HT-29 (cell line): ENCODE measurements at regions not wholly inside any gene's neighbourhood (a gene's known extent, or its start where the extent isn't known, plus 50 kb on each side); places are given as distances from the start of the nearest gene placed in this dataset.
"Not testable (repeated sequence)": the region's sequence is repeated elsewhere in the genome, so short reads cannot be mapped to it uniquely, and the experiment has no call there.

Experiments
- DNase-seq: peaks from one replicate; pipeline ENCODE4 v3.0.0-alpha.2; 2015; ENCODE audit warnings: low spot score

GRCh38 chr9:3659647-3660046 is 133.8 kb upstream of the RFX3 start:
- DNase-seq: no peak

GRCh38 chr9:3658964-3659363 is 133.2 kb upstream of the RFX3 start:
- no peak for DNase-seq

- no peak for DNase-seq
Measured at GRCh38 chr9:3656224-3656623, 130.4 kb upstream of the RFX3 start.

GRCh38 chr9:3650994-3651622 is 125.3 kb upstream of the RFX3 start:
- no peak for DNase-seq

GRCh38 chr9:3648722-3649246 is 123.0 kb upstream of the RFX3 start:
- no peak for DNase-seq

DNA sequence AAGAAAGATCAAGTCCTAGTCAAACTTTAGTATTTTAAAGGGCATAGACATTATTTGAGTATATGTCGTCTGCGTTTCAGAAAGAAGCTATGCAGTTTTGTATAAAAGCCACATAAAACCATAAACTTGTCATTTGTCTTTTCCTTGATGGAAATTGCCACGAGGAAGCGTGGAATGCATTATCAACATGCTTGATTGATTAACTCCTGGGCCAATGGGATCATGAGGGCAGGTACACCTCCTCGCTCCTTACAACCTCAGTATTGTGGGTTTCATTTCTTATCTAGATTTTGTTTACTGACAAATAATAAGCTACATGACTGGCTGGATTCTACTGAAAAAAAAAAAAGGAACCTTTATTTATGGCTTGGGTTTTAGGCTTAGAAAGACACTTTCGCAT is 122.5 kb upstream of the RFX3 start:
- no peak for DNase-seq

GRCh38 chr9:3647652-3648051 is 121.9 kb upstream of the RFX3 start:
- DNase-seq: no peak

GRCh38 chr9:3646226-3646625 is 120.4 kb upstream of the RFX3 start:
- no peak for DNase-seq

DNA sequence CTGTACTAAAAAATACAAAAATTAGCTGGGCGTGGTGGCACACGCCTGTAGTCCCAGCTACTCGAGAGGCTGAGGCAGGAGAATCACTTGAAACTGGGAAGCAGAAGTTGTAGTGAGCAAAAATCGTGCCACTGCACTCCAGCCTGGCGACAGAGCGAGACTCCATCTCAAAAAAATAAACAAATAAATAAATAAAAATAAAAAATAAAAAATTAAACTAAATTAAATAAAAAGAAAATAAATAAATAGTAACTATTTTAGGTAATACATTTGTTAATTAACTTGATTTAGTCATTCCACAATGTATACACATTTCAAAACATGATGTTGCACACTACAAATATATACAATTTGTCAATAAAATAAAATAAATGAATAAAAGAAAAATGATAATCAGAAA is 116.3 kb upstream of the RFX3 start:
- not testable (repeated sequence) for DNase-seq

GRCh38 chr9:3629495-3629894 is 103.7 kb upstream of the RFX3 start:
- no peak for DNase-seq

- DNase-seq: no peak
Measured at GRCh38 chr9:3628239-3628638, 102.4 kb upstream of the RFX3 start.

- no peak for DNase-seq
Measured at GRCh38 chr9:3608011-3608410, 82.2 kb upstream of the RFX3 start.

- no peak for DNase-seq
Measured at GRCh38 chr9:3600672-3601071, 74.9 kb upstream of the RFX3 start.

GRCh38 chr9:3597792-3598191 is 72.0 kb upstream of the RFX3 start:
- no peak for DNase-seq

- no peak for DNase-seq
Measured at GRCh38 chr9:3586066-3586465, 60.3 kb upstream of the RFX3 start.

DNA sequence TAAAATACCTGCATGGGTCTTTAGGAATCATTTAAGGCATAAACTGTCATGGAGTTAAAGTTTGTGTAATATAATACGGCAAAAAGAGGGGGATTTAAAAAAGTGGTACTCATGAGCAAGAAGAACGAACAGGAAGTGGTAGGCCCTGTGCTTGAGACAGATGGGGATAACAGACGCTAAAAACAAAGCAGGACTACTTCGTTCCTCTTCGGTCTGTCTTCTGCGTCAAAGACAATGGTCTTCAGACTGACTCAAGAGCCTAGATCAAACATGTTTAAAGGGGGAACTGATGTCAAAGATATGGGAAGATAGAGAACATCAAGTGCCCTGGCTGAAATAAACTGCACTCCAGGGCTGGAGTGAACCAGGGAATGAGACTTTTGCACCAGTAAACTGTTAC is 59.8 kb upstream of the RFX3 start:
- DNase-seq: no peak

DNA sequence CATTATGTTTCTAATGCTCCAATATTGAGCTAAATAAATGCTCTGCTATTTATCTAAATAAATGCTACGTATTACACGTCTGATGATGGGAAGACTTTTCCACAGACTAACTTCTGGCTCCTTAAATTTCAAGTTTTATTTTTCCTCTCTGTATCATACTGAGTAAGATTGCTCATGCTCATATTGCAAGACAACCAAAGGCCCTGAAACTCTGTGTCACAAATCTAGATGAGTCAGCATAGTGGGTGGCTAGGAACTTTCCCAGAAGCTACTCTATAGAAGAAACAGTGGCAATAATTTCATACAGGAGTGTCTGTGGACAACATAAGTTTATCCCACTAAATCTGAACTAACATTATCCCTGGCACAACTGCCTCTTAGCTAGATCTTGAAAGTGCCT is 53.0 kb upstream of the RFX3 start:
- no peak for DNase-seq

DNA sequence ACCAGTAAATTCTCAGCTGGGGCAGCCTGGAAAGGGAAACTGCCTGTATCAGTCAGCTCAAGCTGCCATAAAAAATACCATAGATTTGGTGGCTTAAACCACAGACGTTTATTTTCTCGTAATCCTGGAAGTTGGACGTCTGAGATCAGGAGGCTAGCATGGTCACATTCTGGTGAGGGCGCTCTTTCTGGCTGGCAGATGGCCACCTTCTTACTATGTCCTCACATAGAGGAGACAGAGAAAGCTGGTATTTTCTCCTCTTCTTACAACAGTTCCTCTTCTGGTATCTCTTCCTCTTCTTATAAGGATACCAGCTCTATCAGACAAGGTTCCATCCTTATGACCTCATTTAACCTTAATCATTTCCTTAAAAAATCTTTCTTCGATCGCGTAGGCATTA is 50.5 kb upstream of the RFX3 start:
- DNase-seq: no peak

GRCh38 chr9:3575821-3576220 is 50.0 kb upstream of the RFX3 start:
- no peak for DNase-seq
